NCI-H82 treated with DMSO at 0.1 percent for 48 hours (cell line): ENCODE measurements at regions not wholly inside any gene's neighbourhood (a gene's known extent, or its start where the extent isn't known, plus 50 kb on each side); places are given as distances from the start of the nearest gene placed in this dataset.
A peak's percentile ranks its signal among the peaks of the same experiment; 100 is the strongest.

Experiments used
- DNase-seq: peaks from one replicate; lab custom pipeline; 2025; ENCODE audit not compliant: unreplicated experiment; lab: John Stamatoyannopoulos, UW

DNA sequence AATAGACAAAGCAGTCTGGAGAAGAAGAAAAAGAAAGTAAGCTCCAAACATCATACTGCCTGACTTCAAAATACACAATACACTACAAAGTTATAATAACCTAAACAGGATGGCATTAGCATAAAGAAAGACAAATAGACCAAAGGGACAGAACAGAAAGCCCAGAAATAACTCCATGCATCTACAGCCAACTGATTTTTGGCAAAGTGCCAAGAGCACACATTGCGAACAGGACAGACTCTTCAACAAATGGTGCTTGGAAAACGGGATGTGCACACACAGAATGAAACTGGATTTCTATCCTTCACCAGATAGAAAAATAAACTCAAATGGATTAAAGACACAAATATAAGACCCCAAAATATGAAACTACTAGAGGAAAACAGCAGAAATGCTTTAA, 66.6 kb upstream of the SPATA31E1 start:
- DNase-seq, result peak; percentile 5

DNA sequence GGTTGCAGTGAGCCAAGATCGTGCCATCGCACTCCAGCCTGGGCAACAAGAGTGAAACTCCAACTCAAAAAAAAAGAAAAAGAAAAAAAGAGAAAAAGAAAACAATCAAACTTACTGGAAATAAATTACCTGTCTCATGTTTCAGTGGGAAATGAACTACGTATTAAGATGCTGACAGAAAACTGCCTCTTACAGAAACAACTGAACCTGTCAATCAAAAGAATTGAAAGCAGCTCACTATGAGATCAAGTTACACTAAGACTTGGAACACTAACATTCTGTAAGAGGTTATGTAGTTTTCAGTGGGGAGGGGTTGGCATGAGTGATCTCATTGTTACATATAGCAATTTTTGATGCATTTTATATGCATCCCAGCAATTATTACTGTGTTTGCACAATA, 64.4 kb upstream of the SPATA31E1 start:
- DNase-seq, result no peak

DNA sequence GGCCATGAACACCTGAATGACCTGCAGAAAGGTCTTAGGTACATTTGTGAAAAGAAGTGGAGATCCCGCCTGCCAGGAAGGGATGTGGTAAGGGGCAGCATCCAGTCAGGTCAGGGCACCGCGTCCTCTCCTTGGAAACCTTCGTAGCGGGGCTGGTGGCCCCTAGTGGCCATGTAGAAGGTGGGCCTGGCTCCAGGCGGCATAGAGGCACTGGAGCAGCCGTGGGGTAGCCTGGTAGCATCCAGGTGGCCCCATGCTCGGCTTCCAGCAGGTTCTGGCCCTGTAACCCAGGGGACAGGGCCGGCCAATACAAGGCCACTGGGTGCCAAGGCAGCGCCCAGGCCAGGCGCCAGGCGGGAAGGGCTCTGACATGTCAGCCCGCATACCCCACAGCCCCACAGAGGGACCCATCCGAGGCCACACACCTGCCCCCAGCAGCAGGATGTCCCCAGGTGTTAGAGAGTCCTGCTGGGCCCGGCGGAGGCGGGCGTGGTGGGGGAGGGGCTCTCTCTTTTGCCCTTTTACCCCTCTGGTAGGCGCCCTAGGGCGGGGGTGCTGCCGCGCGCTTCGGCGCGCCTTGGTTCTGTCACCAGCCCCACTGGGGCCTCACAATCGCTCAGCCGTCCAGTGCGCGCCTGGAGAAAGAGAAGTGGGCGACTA, 58.3 kb upstream of the SPATA31E1 start:
- no peak for DNase-seq

DNA sequence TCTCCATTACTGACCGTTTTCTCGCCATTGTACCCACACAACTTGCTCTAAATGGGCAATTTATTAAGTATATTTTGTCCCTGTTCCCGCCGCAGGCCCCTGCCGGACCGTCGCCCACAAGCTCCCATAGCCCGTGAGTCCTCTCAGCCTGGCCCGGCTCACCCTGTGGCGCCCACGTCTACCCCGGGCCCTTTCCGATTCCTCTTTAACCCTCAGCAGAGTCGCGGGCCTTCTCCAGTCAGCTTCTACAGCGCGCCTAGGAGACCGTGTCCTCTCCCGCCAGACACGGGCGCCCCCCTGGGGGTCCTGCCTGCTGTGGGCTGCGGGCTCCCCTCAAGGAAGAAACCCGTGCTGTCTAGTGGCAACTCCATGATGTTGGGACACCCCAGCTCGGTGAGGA, 57.8 kb upstream of the SPATA31E1 start:
- no peak for DNase-seq

DNA sequence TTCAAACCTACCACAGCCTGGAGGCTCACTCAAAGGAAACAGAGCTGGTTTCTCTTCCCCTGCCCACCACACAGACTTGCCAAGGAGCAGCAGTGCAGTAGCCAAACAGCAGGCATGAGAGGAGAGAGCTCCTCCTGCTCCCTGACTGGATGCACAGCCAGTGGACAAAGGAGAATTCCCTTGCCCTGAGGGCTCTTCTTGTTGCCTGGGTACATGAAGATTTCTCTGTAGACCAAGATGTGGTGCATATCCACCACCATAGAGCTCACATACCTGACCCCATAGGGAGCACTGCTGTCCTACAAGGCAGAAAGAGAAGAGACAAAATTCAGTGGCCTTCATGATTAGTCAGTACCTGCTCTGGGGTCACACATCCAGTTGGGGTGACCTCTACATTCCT, 56.3 kb upstream of the SPATA31E1 start:
- no peak for DNase-seq

DNA sequence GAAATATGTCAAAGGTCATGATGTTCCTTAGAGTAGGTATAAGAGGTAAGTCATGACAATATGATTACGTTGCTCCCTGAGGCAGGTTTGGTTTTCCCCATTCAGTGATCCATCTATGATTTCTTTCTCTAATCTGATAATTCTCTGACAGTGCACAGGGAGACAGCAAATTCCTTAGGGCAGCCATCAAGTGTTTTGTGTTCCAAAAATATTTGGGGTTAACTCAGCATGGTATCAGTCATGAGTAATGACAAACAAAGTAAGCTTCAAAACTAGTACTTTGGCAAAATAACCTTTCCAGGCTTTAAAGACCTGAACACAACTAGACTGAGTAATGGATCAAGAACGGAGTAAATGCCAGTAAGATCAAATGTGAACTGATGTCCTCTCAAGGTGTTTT, 55.3 kb upstream of the SPATA31E1 start:
- no peak for DNase-seq

DNA sequence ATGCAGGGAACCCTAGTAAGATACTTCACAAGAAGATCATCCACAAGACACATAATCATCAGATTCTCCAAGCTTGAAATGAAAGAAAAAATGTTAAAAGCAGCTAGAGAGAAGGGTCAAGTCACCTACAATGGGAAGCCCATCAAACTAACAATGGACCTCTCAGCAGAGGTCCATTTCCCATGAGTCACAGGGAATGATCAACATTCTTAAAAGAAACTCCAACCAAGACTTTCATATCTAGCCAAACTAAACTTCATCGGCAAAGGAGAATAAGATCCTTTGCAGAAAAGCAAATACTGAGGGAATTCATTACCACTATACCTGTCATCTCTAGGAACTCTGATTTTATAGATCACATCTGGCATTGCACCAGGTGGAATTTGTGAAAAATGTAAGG, 52.9 kb upstream of the SPATA31E1 start:
- no peak for DNase-seq

DNA sequence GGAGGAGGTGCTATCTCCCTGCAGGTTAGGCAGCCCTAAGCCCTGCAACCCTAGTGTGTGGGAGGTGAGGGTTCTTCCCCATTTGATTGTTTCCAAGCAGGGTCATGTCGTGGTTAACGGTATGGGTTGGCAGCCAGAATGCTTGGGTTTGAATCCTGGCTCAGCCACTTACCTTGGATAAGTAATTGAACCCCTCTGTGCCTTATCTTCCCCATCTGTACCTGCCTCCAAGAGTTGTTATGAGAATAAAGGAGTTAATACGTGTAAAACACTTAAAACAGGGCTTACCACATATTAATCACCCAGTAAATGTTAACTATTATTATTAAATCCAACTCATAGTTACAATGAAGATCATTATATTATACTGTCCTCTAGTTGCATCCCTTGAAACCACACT, 52.2 kb upstream of the SPATA31E1 start:
- DNase-seq, result no peak

DNA sequence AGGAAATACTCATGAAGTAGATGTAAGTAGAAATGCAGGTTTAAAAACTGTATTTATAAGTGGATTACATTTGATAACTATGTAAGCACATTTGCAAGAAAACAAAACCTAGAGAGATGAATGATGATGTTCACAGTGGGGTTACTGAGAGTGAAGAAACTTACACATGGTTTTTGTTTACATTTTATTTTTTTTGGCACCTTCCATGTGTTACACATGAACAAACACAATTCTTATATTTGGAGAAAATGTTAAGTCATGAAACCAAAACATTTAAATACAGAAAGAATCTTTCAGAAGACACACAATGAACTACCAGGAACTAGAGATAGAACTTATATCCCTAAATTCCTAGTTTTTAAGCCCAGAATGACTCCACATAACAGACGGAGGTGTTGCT, 51.5 kb upstream of the SPATA31E1 start:
- DNase-seq, result no peak
